HepG2 (cell line): ENCODE measurements at regions not wholly inside any gene's neighbourhood (a gene's known extent, or its start where the extent isn't known, plus 50 kb on each side); places are given as distances from the start of the nearest gene placed in this dataset.

Experiments used
- AGO1 ChIP-seq: fragments of 200-400 bp; formaldehyde crosslinking; IDR thresholded peaks from 2 replicates; pipeline ENCODE4 v1.6.1; 2017; ENCODE audit warnings: mild to moderate bottlenecking, low read depth, low read length, moderate library complexity; ENCODE audit not compliant: poor library complexity, severe bottlenecking
- ATAD3A ChIP-seq: sonication (generic); formaldehyde crosslinking; IDR thresholded peaks from 2 replicates; pipeline ENCODE4 v1.4.0; 2020; ENCODE audit warnings: missing genetic modification reagents
- EED ChIP-seq: sonication (generic); formaldehyde crosslinking; IDR thresholded peaks from 2 replicates; pipeline ENCODE4 v1.5.0; 2020; ENCODE audit warnings: mild to moderate bottlenecking, missing genetic modification reagents
- NFIC ChIP-seq: IDR thresholded peaks from 2 replicates; pipeline ENCODE4 v1.6.1; 2012; ENCODE audit warnings: mild to moderate bottlenecking, low read length, inconsistent platforms
- RAD51 ChIP-seq: fragments of 450-650 bp; IDR thresholded peaks from 2 replicates; pipeline ENCODE4 v1.6.1; 2016; ENCODE audit warnings: borderline replicate concordance
- SIN3B ChIP-seq: fragments of 150-350 bp; IDR thresholded peaks from 2 replicates; pipeline ENCODE4 v1.6.1; 2014; ENCODE audit warnings: low read length
- SMAD9 ChIP-seq: sonication (generic); formaldehyde crosslinking; IDR thresholded peaks from 2 replicates; pipeline ENCODE4 v1.5.1; 2020; ENCODE audit warnings: mild to moderate bottlenecking, missing genetic modification reagents
- ZBTB42 ChIP-seq: sonication (generic); formaldehyde crosslinking; IDR thresholded peaks from 2 replicates; pipeline ENCODE4 v1.5.0; 2020; ENCODE audit warnings: mild to moderate bottlenecking, missing genetic modification reagents
- ZNF430 ChIP-seq: sonication (generic); formaldehyde crosslinking; IDR thresholded peaks from 2 replicates; pipeline ENCODE4 v1.9.0; 2021; ENCODE audit warnings: mild to moderate bottlenecking, missing genetic modification reagents
- ZNF605 ChIP-seq: sonication (generic); formaldehyde crosslinking; IDR thresholded peaks from 2 replicates; pipeline ENCODE4 v1.8.0; 2022; ENCODE audit warnings: mild to moderate bottlenecking, missing genetic modification reagents
- ZNF652 ChIP-seq: IDR thresholded peaks from 2 replicates; pipeline ENCODE4 v1.6.1; 2016; ENCODE audit warnings: low read depth, borderline replicate concordance
- ZNF674 ChIP-seq: sonication (generic); formaldehyde crosslinking; IDR thresholded peaks from 2 replicates; pipeline ENCODE4 v1.5.0; 2020; ENCODE audit warnings: low read depth, mild to moderate bottlenecking, missing genetic modification reagents
- ZNF782 ChIP-seq: sonication (generic); formaldehyde crosslinking; IDR thresholded peaks from 2 replicates; pipeline ENCODE4 v1.4.0; 2020; ENCODE audit warnings: missing genetic modification reagents, mild to moderate bottlenecking, borderline replicate concordance
- TF ChIP-seq, protein P1 (sequence below): IDR thresholded peaks from 2 replicates; pipeline ENCODE4 v1.6.1; 2012; ENCODE audit warnings: low read depth, low read length, improper control_type of control experiment
- TF ChIP-seq, protein P2 (sequence below): sonication (generic); formaldehyde crosslinking; IDR thresholded peaks from 2 replicates; pipeline ENCODE4 v1.4.0; 2020; ENCODE audit warnings: low read depth, missing genetic modification reagents
- TF ChIP-seq, protein P3 (sequence below): sonication (generic); formaldehyde crosslinking; IDR thresholded peaks from 2 replicates; pipeline ENCODE4 v1.8.0; 2022; ENCODE audit warnings: mild to moderate bottlenecking, missing genetic modification reagents, moderate library complexity
- TF ChIP-seq, protein P4 (sequence below): sonication (generic); formaldehyde crosslinking; IDR thresholded peaks from 2 replicates; pipeline ENCODE4 v1.4.0; 2020; ENCODE audit warnings: mild to moderate bottlenecking, low read depth, missing genetic modification reagents
- TF ChIP-seq, protein P5 (sequence below): sonication (generic); formaldehyde crosslinking; IDR thresholded peaks from 2 replicates; pipeline ENCODE4 v1.4.0; 2020; ENCODE audit warnings: missing genetic modification reagents, mild to moderate bottlenecking, borderline replicate concordance

DNA sequence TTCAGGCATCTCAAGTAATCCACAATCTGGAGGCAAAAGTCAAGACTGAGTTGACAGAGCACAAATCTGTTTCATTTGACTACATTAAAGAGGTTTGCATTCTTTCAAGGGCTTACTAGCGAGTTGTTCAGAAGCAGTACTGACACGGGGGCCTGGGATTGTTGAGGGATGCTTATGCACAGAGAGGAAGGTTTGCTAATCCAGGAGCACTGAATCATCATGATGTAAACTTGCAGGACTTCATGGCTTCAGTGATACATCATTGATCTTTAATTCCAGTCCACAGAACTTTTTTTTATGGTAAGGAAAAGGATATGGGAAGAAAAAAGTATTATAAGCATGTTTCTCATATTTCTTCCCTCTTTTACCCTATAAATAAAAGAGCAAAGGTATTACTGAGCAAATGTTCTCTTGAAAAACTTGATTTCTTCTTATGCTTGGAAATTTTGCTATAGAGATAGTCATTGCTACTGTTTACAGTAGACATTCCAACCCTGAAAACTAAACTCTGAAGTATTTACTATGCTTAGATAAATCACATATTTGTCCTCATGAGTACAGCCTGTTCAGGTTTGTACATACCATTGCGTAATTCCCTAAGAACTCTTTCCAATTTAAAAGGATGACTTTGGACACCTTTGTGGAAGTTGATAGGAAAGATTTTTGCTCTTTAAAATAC, 65.8 kb upstream of the KPNA3 start (continued):
- TF ChIP-seq, protein P1, sequence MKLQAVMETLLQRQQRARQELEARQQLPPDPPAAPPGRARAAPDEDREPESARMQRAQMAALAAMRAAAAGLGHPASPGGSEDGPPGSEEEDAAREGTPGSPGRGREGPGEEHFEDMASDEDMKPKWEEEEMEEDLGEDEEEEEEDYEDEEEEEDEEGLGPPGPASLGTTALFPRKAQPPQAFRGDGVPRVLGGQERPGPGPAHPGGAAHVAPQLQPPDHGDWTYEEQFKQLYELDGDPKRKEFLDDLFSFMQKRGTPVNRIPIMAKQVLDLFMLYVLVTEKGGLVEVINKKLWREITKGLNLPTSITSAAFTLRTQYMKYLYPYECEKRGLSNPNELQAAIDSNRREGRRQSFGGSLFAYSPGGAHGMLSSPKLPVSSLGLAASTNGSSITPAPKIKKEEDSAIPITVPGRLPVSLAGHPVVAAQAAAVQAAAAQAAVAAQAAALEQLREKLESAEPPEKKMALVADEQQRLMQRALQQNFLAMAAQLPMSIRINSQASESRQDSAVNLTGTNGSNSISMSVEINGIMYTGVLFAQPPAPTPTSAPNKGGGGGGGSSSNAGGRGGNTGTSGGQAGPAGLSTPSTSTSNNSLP: peak; percentile 96
- TF ChIP-seq, protein P2, sequence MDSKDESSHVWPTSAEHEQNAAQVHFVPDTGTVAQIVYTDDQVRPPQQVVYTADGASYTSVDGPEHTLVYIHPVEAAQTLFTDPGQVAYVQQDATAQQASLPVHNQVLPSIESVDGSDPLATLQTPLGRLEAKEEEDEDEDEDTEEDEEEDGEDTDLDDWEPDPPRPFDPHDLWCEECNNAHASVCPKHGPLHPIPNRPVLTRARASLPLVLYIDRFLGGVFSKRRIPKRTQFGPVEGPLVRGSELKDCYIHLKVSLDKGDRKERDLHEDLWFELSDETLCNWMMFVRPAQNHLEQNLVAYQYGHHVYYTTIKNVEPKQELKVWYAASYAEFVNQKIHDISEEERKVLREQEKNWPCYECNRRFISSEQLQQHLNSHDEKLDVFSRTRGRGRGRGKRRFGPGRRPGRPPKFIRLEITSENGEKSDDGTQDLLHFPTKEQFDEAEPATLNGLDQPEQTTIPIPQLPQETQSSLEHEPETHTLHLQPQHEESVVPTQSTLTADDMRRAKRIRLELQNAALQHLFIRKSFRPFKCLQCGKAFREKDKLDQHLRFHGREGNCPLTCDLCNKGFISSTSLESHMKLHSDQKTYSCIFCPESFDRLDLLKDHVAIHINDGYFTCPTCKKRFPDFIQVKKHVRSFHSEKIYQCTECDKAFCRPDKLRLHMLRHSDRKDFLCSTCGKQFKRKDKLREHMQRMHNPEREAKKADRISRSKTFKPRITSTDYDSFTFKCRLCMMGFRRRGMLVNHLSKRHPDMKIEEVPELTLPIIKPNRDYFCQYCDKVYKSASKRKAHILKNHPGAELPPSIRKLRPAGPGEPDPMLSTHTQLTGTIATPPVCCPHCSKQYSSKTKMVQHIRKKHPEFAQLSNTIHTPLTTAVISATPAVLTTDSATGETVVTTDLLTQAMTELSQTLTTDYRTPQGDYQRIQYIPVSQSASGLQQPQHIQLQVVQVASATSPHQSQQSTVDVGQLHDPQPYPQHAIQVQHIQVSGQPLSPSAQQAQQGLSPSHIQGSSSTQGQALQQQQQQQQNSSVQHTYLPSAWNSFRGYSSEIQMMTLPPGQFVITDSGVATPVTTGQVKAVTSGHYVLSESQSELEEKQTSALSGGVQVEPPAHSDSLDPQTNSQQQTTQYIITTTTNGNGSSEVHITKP (CRISPR knock-in tag): no peak
- TF ChIP-seq ZNF782 (CRISPR knock-in tag) (no peak), ZNF605 (no peak), ZNF652 (CRISPR knock-in tag) (no peak), ZNF674 (CRISPR knock-in tag) (no peak), SIN3B (no peak), AGO1 (no peak), EED (CRISPR knock-in tag) (no peak), RAD51 (no peak), SMAD9 (CRISPR knock-in tag) (no peak), ZBTB42 (CRISPR knock-in tag) (no peak), ZNF430 (no peak), NFIC (peak; percentile 90), ATAD3A (CRISPR knock-in tag) (no peak)
- TF ChIP-seq, protein P3, sequence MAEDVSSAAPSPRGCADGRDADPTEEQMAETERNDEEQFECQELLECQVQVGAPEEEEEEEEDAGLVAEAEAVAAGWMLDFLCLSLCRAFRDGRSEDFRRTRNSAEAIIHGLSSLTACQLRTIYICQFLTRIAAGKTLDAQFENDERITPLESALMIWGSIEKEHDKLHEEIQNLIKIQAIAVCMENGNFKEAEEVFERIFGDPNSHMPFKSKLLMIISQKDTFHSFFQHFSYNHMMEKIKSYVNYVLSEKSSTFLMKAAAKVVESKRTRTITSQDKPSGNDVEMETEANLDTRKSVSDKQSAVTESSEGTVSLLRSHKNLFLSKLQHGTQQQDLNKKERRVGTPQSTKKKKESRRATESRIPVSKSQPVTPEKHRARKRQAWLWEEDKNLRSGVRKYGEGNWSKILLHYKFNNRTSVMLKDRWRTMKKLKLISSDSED (CRISPR knock-in tag): no peak
- TF ChIP-seq, protein P4, sequence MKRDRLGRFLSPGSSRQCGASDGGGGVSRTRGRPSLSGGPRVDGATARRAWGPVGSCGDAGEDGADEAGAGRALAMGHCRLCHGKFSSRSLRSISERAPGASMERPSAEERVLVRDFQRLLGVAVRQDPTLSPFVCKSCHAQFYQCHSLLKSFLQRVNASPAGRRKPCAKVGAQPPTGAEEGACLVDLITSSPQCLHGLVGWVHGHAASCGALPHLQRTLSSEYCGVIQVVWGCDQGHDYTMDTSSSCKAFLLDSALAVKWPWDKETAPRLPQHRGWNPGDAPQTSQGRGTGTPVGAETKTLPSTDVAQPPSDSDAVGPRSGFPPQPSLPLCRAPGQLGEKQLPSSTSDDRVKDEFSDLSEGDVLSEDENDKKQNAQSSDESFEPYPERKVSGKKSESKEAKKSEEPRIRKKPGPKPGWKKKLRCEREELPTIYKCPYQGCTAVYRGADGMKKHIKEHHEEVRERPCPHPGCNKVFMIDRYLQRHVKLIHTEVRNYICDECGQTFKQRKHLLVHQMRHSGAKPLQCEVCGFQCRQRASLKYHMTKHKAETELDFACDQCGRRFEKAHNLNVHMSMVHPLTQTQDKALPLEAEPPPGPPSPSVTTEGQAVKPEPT: no peak
- TF ChIP-seq, protein P5, sequence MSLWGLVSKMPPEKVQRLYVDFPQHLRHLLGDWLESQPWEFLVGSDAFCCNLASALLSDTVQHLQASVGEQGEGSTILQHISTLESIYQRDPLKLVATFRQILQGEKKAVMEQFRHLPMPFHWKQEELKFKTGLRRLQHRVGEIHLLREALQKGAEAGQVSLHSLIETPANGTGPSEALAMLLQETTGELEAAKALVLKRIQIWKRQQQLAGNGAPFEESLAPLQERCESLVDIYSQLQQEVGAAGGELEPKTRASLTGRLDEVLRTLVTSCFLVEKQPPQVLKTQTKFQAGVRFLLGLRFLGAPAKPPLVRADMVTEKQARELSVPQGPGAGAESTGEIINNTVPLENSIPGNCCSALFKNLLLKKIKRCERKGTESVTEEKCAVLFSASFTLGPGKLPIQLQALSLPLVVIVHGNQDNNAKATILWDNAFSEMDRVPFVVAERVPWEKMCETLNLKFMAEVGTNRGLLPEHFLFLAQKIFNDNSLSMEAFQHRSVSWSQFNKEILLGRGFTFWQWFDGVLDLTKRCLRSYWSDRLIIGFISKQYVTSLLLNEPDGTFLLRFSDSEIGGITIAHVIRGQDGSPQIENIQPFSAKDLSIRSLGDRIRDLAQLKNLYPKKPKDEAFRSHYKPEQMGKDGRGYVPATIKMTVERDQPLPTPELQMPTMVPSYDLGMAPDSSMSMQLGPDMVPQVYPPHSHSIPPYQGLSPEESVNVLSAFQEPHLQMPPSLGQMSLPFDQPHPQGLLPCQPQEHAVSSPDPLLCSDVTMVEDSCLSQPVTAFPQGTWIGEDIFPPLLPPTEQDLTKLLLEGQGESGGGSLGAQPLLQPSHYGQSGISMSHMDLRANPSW (CRISPR knock-in tag): no peak
